GM23338 (cell line): ENCODE measurements at regions not wholly inside any gene's neighbourhood (a gene's known extent, or its start where the extent isn't known, plus 50 kb on each side); places are given as distances from the start of the nearest gene placed in this dataset.

Experiments
- CREB1 ChIP-seq: fragments of 250-450 bp; sonication (Bioruptor Pico); IDR thresholded peaks from 2 replicates; pipeline ENCODE4 v1.5.0; 2020; ENCODE audit warnings: low read depth, mild to moderate bottlenecking, moderate library complexity
- EZH2 ChIP-seq: fragments of 200-600 bp; sonication (generic); IDR thresholded peaks from one replicate; pipeline ENCODE4 v1.8.0; 2017; ENCODE audit warnings: antibody characterized with exemption, mild to moderate bottlenecking, low read depth; ENCODE audit not compliant: unreplicated experiment
- JUNB ChIP-seq: IDR thresholded peaks from one replicate; pipeline ENCODE4 v1.6.1; 2016; ENCODE audit warnings: antibody characterized with exemption; ENCODE audit not compliant: unreplicated experiment
- POLR2AphosphoS5 ChIP-seq: IDR thresholded peaks from 2 replicates; pipeline ENCODE4 v1.6.1; 2016; ENCODE audit warnings: antibody characterized with exemption, low read depth
- REST ChIP-seq: IDR thresholded peaks from one replicate; pipeline ENCODE4 v1.6.1; 2018; ENCODE audit warnings: antibody characterized with exemption; ENCODE audit not compliant: unreplicated experiment
- STAT1 ChIP-seq: IDR thresholded peaks from one replicate; pipeline ENCODE4 v1.6.1; 2016; ENCODE audit warnings: antibody characterized with exemption; ENCODE audit not compliant: unreplicated experiment
- ZNF114 ChIP-seq: fragments of 250-450 bp; sonication (Bioruptor Pico); IDR thresholded peaks from 2 replicates; pipeline ENCODE4 v1.5.0; 2020; ENCODE audit warnings: mild to moderate bottlenecking, moderate library complexity
- TF ChIP-seq, protein P1 (sequence below), 2 experiments: fragments of 200-600 bp in 1 of 2; sonication (generic) in 1 of 2; conservative IDR thresholded peaks; 2 replicates each; pipeline versions ENCODE4 v1.5.1 to v1.6.1; 2016 to 2017; ENCODE audit warnings: antibody characterized with exemption in 2 of 2, low read depth in 2 of 2, mild to moderate bottlenecking in 2 of 2, moderate library complexity in 1 of 2

- TF ChIP-seq, protein P1, sequence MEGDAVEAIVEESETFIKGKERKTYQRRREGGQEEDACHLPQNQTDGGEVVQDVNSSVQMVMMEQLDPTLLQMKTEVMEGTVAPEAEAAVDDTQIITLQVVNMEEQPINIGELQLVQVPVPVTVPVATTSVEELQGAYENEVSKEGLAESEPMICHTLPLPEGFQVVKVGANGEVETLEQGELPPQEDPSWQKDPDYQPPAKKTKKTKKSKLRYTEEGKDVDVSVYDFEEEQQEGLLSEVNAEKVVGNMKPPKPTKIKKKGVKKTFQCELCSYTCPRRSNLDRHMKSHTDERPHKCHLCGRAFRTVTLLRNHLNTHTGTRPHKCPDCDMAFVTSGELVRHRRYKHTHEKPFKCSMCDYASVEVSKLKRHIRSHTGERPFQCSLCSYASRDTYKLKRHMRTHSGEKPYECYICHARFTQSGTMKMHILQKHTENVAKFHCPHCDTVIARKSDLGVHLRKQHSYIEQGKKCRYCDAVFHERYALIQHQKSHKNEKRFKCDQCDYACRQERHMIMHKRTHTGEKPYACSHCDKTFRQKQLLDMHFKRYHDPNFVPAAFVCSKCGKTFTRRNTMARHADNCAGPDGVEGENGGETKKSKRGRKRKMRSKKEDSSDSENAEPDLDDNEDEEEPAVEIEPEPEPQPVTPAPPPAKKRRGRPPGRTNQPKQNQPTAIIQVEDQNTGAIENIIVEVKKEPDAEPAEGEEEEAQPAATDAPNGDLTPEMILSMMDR (conservative IDR thresholded peaks at IDR 0.05; ENCODE audit: low read depth in 2 of 2): no peak
- no peak for TF ChIP-seq EZH2
- TF ChIP-seq POLR2AphosphoS5: no peak
- no peak for TF ChIP-seq REST
- TF ChIP-seq ZNF114 (CRISPR knock-in tag): no peak
- TF ChIP-seq JUNB: no peak
- no peak for TF ChIP-seq STAT1
- no peak for TF ChIP-seq CREB1
Observed at GRCh38 chr4:187732524-187732923, 263.0 kb upstream of the ZFP42 start.
